H1 (cell line): ENCODE measurements at regions not wholly inside any gene's neighbourhood (a gene's known extent, or its start where the extent isn't known, plus 50 kb on each side); places are given as distances from the start of the nearest gene placed in this dataset.

ENCODE experiments used
- CTCF ChIA-PET: fragments of 300-600 bp; sonication (Branson Sonifier 250); formaldehyde crosslinking; loops from one replicate; lab custom pipeline; 2021; ENCODE audit not compliant: partially characterized antibody; lab: Charles Lee
- POLR2A ChIA-PET: fragments of 300-600 bp; sonication (Branson Sonifier 250); formaldehyde crosslinking; loops from one replicate; lab custom pipeline; 2021; ENCODE audit warnings: inconsistent platforms; ENCODE audit not compliant: partially characterized antibody; lab: Charles Lee
- DNase-seq, 2 experiments: peaks; one replicate each; pipeline versions ENCODE4 v3.0.0 to v3.0.0-alpha.2; 2010 to 2022; ENCODE audit warnings: low spot score in 2 of 2, low read depth in 1 of 2, mixed read lengths in 1 of 2
- FAIRE-seq: peaks from 2 replicates; lab custom pipeline; 2011; peaks lifted over from hg19 to GRCh38; lab: Jason Lieb, UNC
- H2AFZ ChIP-seq: 2 replicates; pipeline ENCODE4 v1.8.1; 2012; ENCODE audit warnings: low read length, inconsistent platforms
- H2AK5ac ChIP-seq: 2 replicates; pipeline ENCODE4 v1.6.1; 2013; ENCODE audit warnings: low read depth, low read length
- H2BK120ac ChIP-seq: replicated peaks from 2 replicates; pipeline ENCODE3; 2013; ENCODE audit warnings: low read depth, low read length, inconsistent platforms
- H2BK12ac ChIP-seq: 2 replicates; pipeline ENCODE4 v1.6.1; 2013; ENCODE audit warnings: low read depth, low read length
- H2BK15ac ChIP-seq: 2 replicates; pipeline ENCODE4 v1.6.1; 2013; ENCODE audit warnings: low read length
- H2BK20ac ChIP-seq: 2 replicates; pipeline ENCODE4 v1.6.1; 2013; ENCODE audit warnings: low read length
- H2BK5ac ChIP-seq: 2 replicates; pipeline ENCODE4 v1.6.1; 2013; ENCODE audit warnings: low read depth, low read length
- H3K14ac ChIP-seq: 2 replicates; pipeline ENCODE4 v1.6.1; 2013; ENCODE audit warnings: inconsistent platforms; ENCODE audit not compliant: insufficient read length
- H3K18ac ChIP-seq: 2 replicates; pipeline ENCODE4 v1.6.1; 2013; ENCODE audit warnings: low read length; ENCODE audit errors: extremely low read depth
- H3K23ac ChIP-seq: 2 replicates; pipeline ENCODE4 v1.6.1; 2013; ENCODE audit warnings: inconsistent platforms; ENCODE audit not compliant: insufficient read length
- H3K23me2 ChIP-seq: 2 replicates; pipeline ENCODE4 v1.6.1; 2013; ENCODE audit warnings: low read depth, low read length
- H3K27ac ChIP-seq: 2 replicates; pipeline ENCODE4 v1.6.1; 2011; ENCODE audit warnings: low read depth, low read length, inconsistent platforms
- H3K27me3 ChIP-seq, 4 experiments: replicated peaks in 1 of 4; 1 replicate in 1 of 4; 2 replicates in 3 of 4; pipeline versions ENCODE4 v1.6.1 to v1.8.1; 2011 to 2013; ENCODE audit warnings: low read length in 3 of 4, mild to moderate bottlenecking in 3 of 4, inconsistent platforms in 2 of 4, mixed read lengths in 2 of 4, moderate library complexity in 1 of 4; ENCODE audit not compliant: control insufficient read depth in 3 of 4, insufficient read depth in 3 of 4; ENCODE audit errors: extremely low read depth in 1 of 4
- H3K36me3 ChIP-seq, 4 experiments: 2 replicates each; pipeline versions ENCODE4 v1.6.1 to v1.8.1; 2011 to 2013; ENCODE audit warnings: mild to moderate bottlenecking in 4 of 4, low read length in 3 of 4, moderate library complexity in 2 of 4, control low read depth in 1 of 4, inconsistent platforms in 1 of 4; ENCODE audit not compliant: insufficient read depth in 4 of 4, control insufficient read depth in 2 of 4
- H3K4ac ChIP-seq: replicated peaks from 2 replicates; pipeline ENCODE3; 2013; ENCODE audit warnings: low read length, low read depth, mixed read lengths, inconsistent platforms; ENCODE audit not compliant: insufficient read length
- H3K4me1 ChIP-seq, 4 experiments: replicated peaks in 1 of 4; 1 replicate in 1 of 4; 2 replicates in 3 of 4; pipeline versions ENCODE4 v1.6.1 to v1.8.1; 2011 to 2013; ENCODE audit warnings: low read length in 3 of 4, inconsistent platforms in 2 of 4, mixed read lengths in 1 of 4; ENCODE audit not compliant: insufficient read depth in 4 of 4, control insufficient read depth in 3 of 4
- H3K4me2 ChIP-seq, 2 experiments: 2 replicates each; pipeline versions ENCODE4 v1.6.1 to v1.8.1; 2011 to 2013; ENCODE audit warnings: low read depth in 2 of 2, low read length in 2 of 2, control low read depth in 1 of 2, inconsistent platforms in 1 of 2, mild to moderate bottlenecking in 1 of 2; ENCODE audit not compliant: insufficient read depth in 1 of 2
- H3K4me3 ChIP-seq, 4 experiments: fragments of 200-600, 300-600 bp in 1 of 4; sonication (generic), shearing (Covaris generic), sonication (Bioruptor Twin) in 1 of 4; 2 replicates each; pipeline versions ENCODE4 v1.5.1 to v1.8.1; 2011 to 2016; ENCODE audit warnings: low read length in 4 of 4, low read depth in 3 of 4, control low read depth in 2 of 4, inconsistent platforms in 2 of 4, mild to moderate bottlenecking in 2 of 4, mixed read lengths in 1 of 4, moderate library complexity in 1 of 4; ENCODE audit not compliant: insufficient read depth in 2 of 4; ENCODE audit errors: extremely low read depth in 1 of 4
- H3K56ac ChIP-seq: replicated peaks from 2 replicates; pipeline ENCODE3; 2013; ENCODE audit warnings: low read depth, mild to moderate bottlenecking, mixed read lengths, low read length, inconsistent platforms; ENCODE audit not compliant: insufficient read length
- H3K79me1 ChIP-seq: 2 replicates; pipeline ENCODE4 v1.6.1; 2013; ENCODE audit warnings: low read depth, low read length, control low read depth
- H3K79me2 ChIP-seq, 2 experiments: 2 replicates each; pipeline versions ENCODE4 v1.6.1 to v1.8.1; 2012 to 2013; ENCODE audit warnings: low read length in 2 of 2, mild to moderate bottlenecking in 2 of 2, inconsistent platforms in 1 of 2; ENCODE audit not compliant: insufficient read depth in 2 of 2, control insufficient read depth in 1 of 2
- H3K9ac ChIP-seq, 4 experiments: replicated peaks in 1 of 4; 1 replicate in 1 of 4; 2 replicates in 3 of 4; pipeline versions ENCODE4 v1.6.1 to v1.8.1; 2011 to 2013; ENCODE audit warnings: low read depth in 3 of 4, low read length in 3 of 4, control low read depth in 2 of 4, mild to moderate bottlenecking in 2 of 4, moderate library complexity in 2 of 4, inconsistent platforms in 1 of 4; ENCODE audit errors: extremely low read depth in 1 of 4
- H3K9me3 ChIP-seq, 2 experiments: 2 replicates each; pipeline versions ENCODE4 v1.6.1 to v1.8.1; 2012 to 2013; ENCODE audit warnings: mild to moderate bottlenecking in 2 of 2, moderate library complexity in 2 of 2, control low read depth in 1 of 2, inconsistent platforms in 1 of 2, low read depth in 1 of 2, low read length in 1 of 2, mixed read lengths in 1 of 2; ENCODE audit not compliant: insufficient read depth in 2 of 2
- H4K20me1 ChIP-seq, 2 experiments: replicated peaks in 1 of 2; 2 replicates each; pipeline versions ENCODE3 to v1.8.1; 2011 to 2013; ENCODE audit warnings: inconsistent platforms in 2 of 2, low read length in 2 of 2, mild to moderate bottlenecking in 1 of 2; ENCODE audit not compliant: insufficient read depth in 2 of 2, control insufficient read depth in 1 of 2
- H4K5ac ChIP-seq: 2 replicates; pipeline ENCODE4 v1.6.1; 2013; ENCODE audit warnings: low read length, low read depth, mixed read lengths, inconsistent platforms; ENCODE audit not compliant: insufficient read length
- H4K8ac ChIP-seq: 2 replicates; pipeline ENCODE4 v1.8.0; 2013; ENCODE audit warnings: mild to moderate bottlenecking, moderate library complexity, low read length, inconsistent platforms; ENCODE audit not compliant: insufficient read depth; ENCODE audit errors: extremely low read depth
- H4K91ac ChIP-seq: replicated peaks from 2 replicates; pipeline ENCODE3; 2013; ENCODE audit warnings: low read length, mixed read lengths, inconsistent platforms; ENCODE audit not compliant: insufficient read length
- CBX5 ChIP-seq: fragments of 300-800, 300-1000 bp; sonication (generic); IDR thresholded peaks from 2 replicates; pipeline ENCODE4 v1.7.1; 2016; ENCODE audit warnings: antibody characterized with exemption, low read length, low read depth
- CEBPB ChIP-seq: IDR thresholded peaks from 2 replicates; pipeline ENCODE4 v1.6.1; 2012; ENCODE audit warnings: low read depth, low read length
- CTBP2 ChIP-seq: IDR thresholded peaks from 2 replicates; pipeline ENCODE4 v1.7.0; 2011; ENCODE audit warnings: borderline replicate concordance, mild to moderate bottlenecking, moderate library complexity, mixed read lengths, low read length; ENCODE audit not compliant: insufficient read depth, insufficient read length
- EGR1 ChIP-seq: IDR thresholded peaks from 2 replicates; pipeline ENCODE4 v1.6.1; 2011; ENCODE audit warnings: low read depth, low read length, borderline replicate concordance
- EP300 ChIP-seq, 2 experiments: IDR thresholded peaks; 1 replicate in 1 of 2; 2 replicates in 1 of 2; pipeline ENCODE4 v1.6.1; 2011 to 2012; ENCODE audit warnings: low read depth in 2 of 2, low read length in 2 of 2, mild to moderate bottlenecking in 2 of 2, borderline replicate concordance in 1 of 2, inconsistent platforms in 1 of 2, moderate library complexity in 1 of 2
- EZH2 ChIP-seq: fragments of 200-600 bp; sonication (generic); IDR thresholded peaks from 2 replicates; pipeline ENCODE4 v1.7.1; 2012; ENCODE audit warnings: low read depth, mild to moderate bottlenecking, moderate library complexity, low read length, inconsistent platforms; ENCODE audit not compliant: severe bottlenecking
- FOSL1 ChIP-seq: IDR thresholded peaks from 2 replicates; pipeline ENCODE4 v1.6.1; 2011; ENCODE audit warnings: mild to moderate bottlenecking, low read depth, low read length, moderate library complexity; ENCODE audit not compliant: insufficient read depth
- HDAC6 ChIP-seq: IDR thresholded peaks from one replicate; pipeline ENCODE4 v1.7.1; 2012; ENCODE audit warnings: low read depth, mild to moderate bottlenecking, inconsistent platforms, low read length, moderate library complexity
- MAFK ChIP-seq: IDR thresholded peaks from 2 replicates; pipeline ENCODE4 v1.6.1; 2012; ENCODE audit warnings: low read depth, mild to moderate bottlenecking, improper control_type of control experiment, low read length
- POLR2AphosphoS5 ChIP-seq: IDR thresholded peaks from 2 replicates; pipeline ENCODE4 v1.6.1; 2011; ENCODE audit warnings: low read depth, low read length
- POU5F1 ChIP-seq: IDR thresholded peaks from 2 replicates; pipeline ENCODE4 v1.6.1; 2011; ENCODE audit warnings: low read depth, mild to moderate bottlenecking, low read length, moderate library complexity
- RBBP5 ChIP-seq: IDR thresholded peaks from 2 replicates; pipeline ENCODE4 v1.7.1; 2012; ENCODE audit warnings: low read depth, mild to moderate bottlenecking, inconsistent platforms, low read length, moderate library complexity, borderline replicate concordance
- RNF2 ChIP-seq: fragments of 200-900, 300-1000 bp; sonication (generic); IDR thresholded peaks from 2 replicates; pipeline ENCODE4 v1.7.1; 2016; ENCODE audit warnings: borderline replicate concordance, low read depth, mild to moderate bottlenecking, antibody characterized with exemption, low read length; ENCODE audit not compliant: poor library complexity, severe bottlenecking; ENCODE audit errors: missing control alignments
- SP1 ChIP-seq: IDR thresholded peaks from 2 replicates; pipeline ENCODE4 v1.6.1; 2011; ENCODE audit warnings: low read depth, low read length
- SP4 ChIP-seq: IDR thresholded peaks from 2 replicates; pipeline ENCODE4 v1.6.1; 2012; ENCODE audit warnings: low read length, inconsistent platforms
- WGBS, 2 experiments: shearing (Covaris generic) in 1 of 2; methylation state at CpG; one replicate each; pipeline versions ENCODE4 v1.1.6 to v1.1.7; 2013 to 2015; ENCODE audit warnings: low lambda C conversion rate in 2 of 2, mixed read lengths in 2 of 2, inconsistent platforms in 1 of 2, low coverage in 1 of 2, missing lambda C conversion rate in 1 of 2; ENCODE audit not compliant: insufficient replicate concordance in 2 of 2, insufficient coverage in 1 of 2, insufficient read length in 1 of 2; ENCODE audit errors: extremely low coverage in 1 of 2, missing lambda C conversion rate in 1 of 2; 5-methylcytosine and 5-hydroxymethylcytosine counted together

- no peak overlapping the region for H2BK20ac ChIP-seq
- no peak for FAIRE-seq
- no peak overlapping the region for H3K18ac ChIP-seq
- ChIA-PET POLR2A (no interaction called here), CTCF (no interaction called here)
- no peak overlapping the region for H3K23ac ChIP-seq
- no peak overlapping the region for H2AFZ ChIP-seq
- no peak overlapping the region for H2AK5ac ChIP-seq
- no peaks in the 10 kb centered on the region for H4K20me1 ChIP-seq
- WGBS, 2 experiments = 89% methylated on average over 3 of the region's 3 CpGs; no CpG with 5 or more reads in 1 of the 2 experiments
- peaks cover 0 to 4% (median 1%) of the 10 kb centered on the region in 4 experiments; a peak in 2 of 7 replicates for H3K4me1 ChIP-seq
- DNase-seq = no peak
- H4K5ac ChIP-seq = no peak overlapping the region
- H3K4ac ChIP-seq = no peak overlapping the region
- H3K79me2 ChIP-seq = no peaks in the 10 kb centered on the region
- H3K4me2 ChIP-seq = no peak overlapping the region
- no peak overlapping the region for H3K27ac ChIP-seq
- H4K8ac ChIP-seq = no peak overlapping the region
- no peaks in the 10 kb centered on the region for H3K9me3 ChIP-seq
- H2BK120ac ChIP-seq = no peak overlapping the region
- H3K36me3 ChIP-seq = no peaks in the 10 kb centered on the region
- no peak overlapping the region for H3K56ac ChIP-seq
- no peak overlapping the region for H2BK5ac ChIP-seq
- no peak overlapping the region for H2BK15ac ChIP-seq
- no peak overlapping the region for H3K4me3 ChIP-seq
- no peaks in the 10 kb centered on the region for H3K23me2 ChIP-seq
- no peak overlapping the region for H2BK12ac ChIP-seq
- H3K14ac ChIP-seq = no peak overlapping the region
- no peaks in the 10 kb centered on the region for H3K79me1 ChIP-seq
- no peak overlapping the region for H4K91ac ChIP-seq
- H3K27me3 ChIP-seq = no peaks in the 10 kb centered on the region
- no peak overlapping the region for H3K9ac ChIP-seq
- TF ChIP-seq CTBP2 = no peak
- no peak for TF ChIP-seq SP4
- TF ChIP-seq CEBPB = no peak
- no peak for TF ChIP-seq RNF2
- TF ChIP-seq POLR2AphosphoS5 = no peak
- no peak for TF ChIP-seq RBBP5
- TF ChIP-seq MAFK = no peak
- TF ChIP-seq EGR1 = no peak
- no peak for TF ChIP-seq SP1
- no peak for TF ChIP-seq CBX5
- TF ChIP-seq EZH2 = no peak
- no peak for TF ChIP-seq FOSL1
- TF ChIP-seq POU5F1 = no peak
- TF ChIP-seq EP300 (IDR thresholded peaks at IDR 0.05; ENCODE audit: borderline replicate concordance in 1 of 2, low read depth in 2 of 2, low read length in 2 of 2) = no peak
- TF ChIP-seq HDAC6 = no peak
Measured at GRCh38 chr1:208606959-208607358, 362.8 kb upstream of the PLXNA2 start.
